GM21515 (cell line): ENCODE measurements at regions not wholly inside any gene's neighbourhood (a gene's known extent, or its start where the extent isn't known, plus 50 kb on each side); places are given as distances from the start of the nearest gene placed in this dataset.
"Not testable (repeated sequence)": the region's sequence is repeated elsewhere in the genome, so short reads cannot be mapped to it uniquely, and the experiment has no call there.

Source experiments
- ATAC-seq: cut with Tn5 transposase; IDR thresholded peaks from one replicate; pipeline ENCODE4 v1.9.1; 2021; ENCODE audit not compliant: unreplicated experiment

GRCh38 chr15:96130734-96131133 lies 199.8 kb upstream of the NR2F2 start:
- ATAC-seq, result no peak

- ATAC-seq, result no peak
Observed at GRCh38 chr15:96132126-96132525, 198.4 kb upstream of the NR2F2 start.

- ATAC-seq, result no peak
Observed at GRCh38 chr15:96135166-96136093, 195.1 kb upstream of the NR2F2 start.

GRCh38 chr15:96138985-96139384 lies 191.5 kb upstream of the NR2F2 start:
- ATAC-seq, result no peak

- ATAC-seq, result no peak
Observed at GRCh38 chr15:96142498-96142897, 188.0 kb upstream of the NR2F2 start.

DNA sequence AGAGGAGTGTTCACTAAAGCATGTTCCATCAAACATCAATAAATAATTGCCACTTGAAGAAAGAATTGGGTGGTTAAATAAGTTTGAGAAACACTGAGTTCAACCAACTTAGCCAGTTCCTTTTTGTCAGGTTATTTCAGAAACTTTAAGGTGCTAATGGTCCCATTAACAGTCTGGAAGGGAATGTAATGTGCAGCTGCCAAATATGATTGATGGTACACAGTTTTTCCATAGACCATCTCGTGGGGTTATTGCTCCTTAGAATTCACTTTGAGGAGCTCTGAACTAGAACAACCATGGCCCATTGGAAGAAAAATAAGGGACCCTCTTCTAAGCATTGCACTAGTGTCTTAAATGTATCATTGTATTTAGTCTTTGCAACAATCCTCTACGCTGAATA lies 185.8 kb upstream of the NR2F2 start:
- ATAC-seq, result no peak

GRCh38 chr15:96146726-96147125 lies 183.8 kb upstream of the NR2F2 start:
- ATAC-seq, result no peak

DNA sequence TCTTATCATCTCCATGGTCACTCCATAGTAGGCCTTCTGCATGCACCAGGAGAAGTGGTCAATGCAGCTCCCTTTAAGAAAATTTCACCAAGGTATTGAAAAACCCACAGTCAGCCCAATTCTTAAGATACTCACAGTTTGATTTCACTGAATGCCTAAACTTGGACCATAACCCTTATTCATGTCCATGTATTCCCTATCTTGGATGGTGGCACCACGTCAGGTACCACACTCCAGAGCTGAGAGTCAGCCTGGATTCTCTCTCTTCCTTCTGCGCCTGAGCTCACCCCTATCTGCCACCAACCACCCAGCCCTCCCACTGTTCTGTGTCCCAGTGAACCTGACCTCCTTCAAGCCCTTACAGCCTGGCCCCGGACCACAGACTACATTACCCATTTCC lies 183.2 kb upstream of the NR2F2 start:
- no peak for ATAC-seq

- ATAC-seq, result no peak
Observed at GRCh38 chr15:96150254-96150653, 180.2 kb upstream of the NR2F2 start.

DNA sequence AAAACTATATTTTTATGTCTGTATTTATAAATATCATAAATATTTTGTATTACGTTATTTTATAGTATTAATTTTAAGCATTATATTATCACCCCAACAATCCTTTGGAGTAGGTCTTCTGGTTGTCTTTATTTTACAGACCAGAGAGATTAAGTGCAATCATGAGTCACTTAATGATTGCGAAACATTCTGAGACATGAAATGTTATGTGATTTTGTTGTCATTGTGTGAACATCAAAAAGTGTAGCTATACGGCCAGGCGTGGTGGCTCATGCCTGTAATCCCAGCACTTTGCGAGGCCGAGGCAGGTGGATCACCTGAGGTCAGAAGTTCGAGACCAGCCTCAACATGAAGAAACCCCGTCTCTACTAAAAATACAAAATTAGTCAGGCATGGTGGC lies 178.8 kb upstream of the NR2F2 start:
- not testable (repeated sequence) for ATAC-seq

DNA sequence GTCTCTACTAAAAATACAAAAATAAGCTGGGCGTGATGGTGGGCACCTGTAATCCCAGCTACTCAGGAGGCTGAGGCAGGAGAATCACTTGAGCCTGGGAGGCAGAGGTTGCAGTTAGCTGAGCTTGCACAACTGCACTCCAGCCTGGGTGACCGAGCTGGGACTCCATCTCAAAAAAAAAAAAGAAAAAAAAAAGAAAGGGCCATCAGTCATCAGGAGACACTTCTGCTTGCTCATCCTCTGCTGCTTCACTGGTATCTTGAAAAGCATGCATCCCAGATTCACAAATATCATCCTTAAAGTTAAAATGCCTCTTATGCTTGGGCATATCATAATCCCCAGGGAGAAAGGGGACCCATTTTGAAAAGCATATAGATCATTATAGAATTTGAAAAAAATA lies 176.6 kb upstream of the NR2F2 start:
- ATAC-seq, result no peak

DNA sequence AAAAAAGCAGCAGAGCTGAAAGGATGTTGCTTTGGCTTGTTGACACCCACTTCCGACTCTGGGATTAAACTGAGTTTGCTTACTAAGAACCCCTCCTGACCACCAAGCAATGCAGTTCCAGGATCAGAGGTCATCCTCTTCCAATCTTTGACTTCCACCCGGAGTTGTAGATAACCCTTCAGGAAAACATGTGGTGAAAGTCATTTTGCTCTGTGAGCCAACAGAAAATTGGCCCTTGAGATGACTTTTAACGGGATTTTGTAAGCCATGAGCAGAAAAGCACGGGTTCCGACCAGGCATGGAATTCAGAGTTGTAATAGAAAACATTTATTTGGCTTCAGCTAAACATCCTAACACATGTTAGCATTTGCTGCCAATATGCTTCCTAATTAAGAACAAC lies 171.6 kb upstream of the NR2F2 start:
- no peak for ATAC-seq

GRCh38 chr15:96160269-96160668 lies 170.2 kb upstream of the NR2F2 start:
- no peak for ATAC-seq

DNA sequence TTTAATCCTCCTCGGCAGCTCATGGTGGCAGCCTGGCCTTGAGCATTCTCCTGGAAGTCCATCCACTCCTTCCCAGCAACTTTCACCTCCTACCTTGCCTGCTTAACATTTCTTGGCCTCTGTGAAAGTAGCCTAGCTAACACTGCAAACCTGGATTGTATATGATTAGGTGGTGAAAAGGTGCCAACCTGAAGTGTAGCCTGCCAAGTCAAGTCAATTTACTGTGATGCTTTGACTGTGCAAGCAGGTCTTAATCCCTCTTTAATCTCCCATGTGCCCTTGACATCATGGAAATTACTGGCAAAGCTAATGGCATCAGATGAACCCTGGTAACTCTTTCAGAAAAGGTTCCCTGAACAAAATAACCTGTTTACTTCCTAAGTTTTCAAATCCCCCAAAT lies 169.7 kb upstream of the NR2F2 start:
- no peak for ATAC-seq

GRCh38 chr15:96162322-96162721 lies 168.2 kb upstream of the NR2F2 start:
- no peak for ATAC-seq

GRCh38 chr15:96165081-96165480 lies 165.4 kb upstream of the NR2F2 start:
- ATAC-seq, result no peak

GRCh38 chr15:96165775-96166174 lies 164.7 kb upstream of the NR2F2 start:
- ATAC-seq, result no peak

GRCh38 chr15:96166223-96167200 lies 164.0 kb upstream of the NR2F2 start:
- ATAC-seq, result no peak

DNA sequence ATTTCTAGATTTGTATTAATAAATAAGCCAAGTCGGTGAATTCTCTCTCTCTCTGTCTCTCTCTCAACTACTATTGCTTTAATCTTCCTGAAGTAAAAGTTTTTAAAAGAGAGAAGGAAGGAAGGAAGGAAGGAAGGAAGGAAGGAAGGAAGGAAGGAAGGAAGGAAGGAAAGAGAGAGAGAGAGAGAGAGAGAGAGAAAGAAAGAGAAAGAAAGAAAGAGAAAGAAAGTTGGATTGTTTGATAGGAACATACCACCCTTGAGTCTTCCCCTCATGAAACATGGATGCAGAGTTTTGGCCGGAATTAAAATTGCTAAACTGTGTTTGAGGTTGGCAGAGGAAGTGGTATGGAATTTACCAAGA lies 159.9 kb upstream of the NR2F2 start:
- not testable (repeated sequence) for ATAC-seq

DNA sequence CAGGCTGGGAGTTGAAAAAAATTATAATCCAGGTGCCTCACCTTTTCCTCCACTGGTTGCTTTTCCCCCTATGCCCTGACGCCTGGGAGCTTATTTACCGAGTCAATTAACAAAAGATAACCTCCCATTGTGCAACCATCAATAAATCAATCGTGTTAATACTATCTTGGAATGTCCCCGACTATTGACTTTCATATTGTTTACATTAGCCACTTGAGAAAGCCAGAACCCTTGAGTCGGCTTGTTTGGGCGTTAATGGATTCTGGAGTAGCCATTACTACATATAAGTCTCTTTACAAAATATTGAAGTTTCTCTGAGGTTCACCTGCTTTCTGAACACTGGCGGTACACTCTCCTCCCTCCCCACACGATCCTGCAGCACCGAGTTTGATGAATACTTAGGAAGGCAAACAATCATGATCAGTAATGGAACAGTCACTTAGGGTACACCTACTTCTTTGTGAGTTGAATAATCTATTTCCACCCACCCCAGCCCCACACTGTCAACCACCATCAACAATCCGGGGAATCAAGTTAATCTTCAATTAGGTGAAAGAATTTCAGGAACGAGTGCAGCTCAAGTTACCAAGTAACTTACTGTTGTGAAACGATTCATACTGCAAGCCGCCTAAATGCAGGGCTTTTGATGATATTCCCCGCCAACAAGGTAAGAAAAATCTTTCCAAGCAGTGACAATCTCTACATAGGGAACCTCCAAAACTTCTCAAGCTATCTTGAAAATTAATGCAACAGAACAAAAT lies 159.3 kb upstream of the NR2F2 start:
- no peak for ATAC-seq

DNA sequence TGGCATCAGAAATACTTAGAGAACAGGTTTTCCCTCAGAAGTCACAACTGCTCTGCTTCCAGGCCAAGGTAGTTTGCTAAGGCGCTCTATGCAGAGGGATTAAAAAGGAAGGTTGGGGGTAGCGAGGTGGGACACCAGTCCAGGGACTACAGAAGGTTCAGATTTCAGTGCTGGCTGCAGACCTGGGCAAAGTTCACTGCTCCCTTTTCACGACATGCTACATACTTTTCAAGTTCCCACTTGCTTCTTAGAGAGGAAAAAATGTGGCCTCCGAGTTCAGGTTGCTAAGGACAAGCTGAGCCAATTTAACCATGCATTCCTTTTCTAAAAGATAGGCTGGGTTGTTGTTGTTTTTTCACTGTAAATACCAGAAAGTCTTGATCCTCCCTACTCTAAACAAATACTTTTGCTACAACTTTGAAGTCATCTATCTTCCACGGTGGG lies 158.6 kb upstream of the NR2F2 start:
- no peak for ATAC-seq
